Right cardiac atrium (tissue), 5 donors: ENCODE measurements at regions not wholly inside any gene's neighbourhood (a gene's known extent, or its start where the extent isn't known, plus 50 kb on each side); places are given as distances from the start of the nearest gene placed in this dataset.
"Not testable (repeated sequence)": the region's sequence is repeated elsewhere in the genome, so short reads cannot be mapped to it uniquely, and the experiment has no call there.

Experiments used
- ATAC-seq, 2 donors: fragments of 200-7000 bp; cut with Tn5 transposase; one replicate each; pipeline versions ENCODE4 v1.8.0 to v1.9.1; 2020; ENCODE audit warnings: moderate library complexity in 2 of 2, mild to moderate bottlenecking in 1 of 2
- DNase-seq, 3 donors: peaks; one replicate each; pipeline ENCODE4 v3.0.0-alpha.2; 2020
- H3K27ac ChIP-seq: one replicate; pipeline ENCODE4 v1.5.1; 2013; ENCODE audit warnings: mild to moderate bottlenecking, low read length, control low read depth, moderate library complexity
- H3K27me3 ChIP-seq: one replicate; pipeline ENCODE4 v1.6.1; 2013; ENCODE audit not compliant: control insufficient read depth, insufficient read depth
- H3K4me1 ChIP-seq: one replicate; pipeline ENCODE4 v1.6.1; 2013; ENCODE audit warnings: low read length; ENCODE audit not compliant: control insufficient read depth, insufficient read depth
- H3K4me3 ChIP-seq: one replicate; pipeline ENCODE4 v1.5.1; 2013; ENCODE audit warnings: low read length, control low read depth
- H3K9me3 ChIP-seq: one replicate; pipeline ENCODE4 v1.6.1; 2013; ENCODE audit warnings: low read length; ENCODE audit not compliant: control insufficient read depth
- WGBS: extraction: QIAGEN DNeasy Blood & Tissue Kit; methylation state at CpG from one replicate; pipeline ENCODE4 v1.1.7; 2013; 5-methylcytosine and 5-hydroxymethylcytosine counted together
- intact Hi-C, 4 donors: fragments of 100-400 bp; cut with DNase I; formaldehyde crosslinking; loops; one replicate each; pipeline versions ENCODE4 v1.11.0 to v1.14.0; 2022 to 2023
- donor health status: healthy with polysubstance abuse.
- donor health status: DM: no; HTN: yes; CAD: no.
- donor health status: DM: no; HTN: no; CAD: no.
- donor health status: DM: no; HTN: yes; CAD: no; lungs with severe emphysema.
- donor health status: DM: yes; HTN: yes; CAD: no.

GRCh38 chr4:57320849-57321248 lies 210.7 kb upstream of the IGFBP7 start:
- WGBS: 31% methylated on average over 4 of the region's 4 CpGs
- intact Hi-C loops: no loop called here
- no peak for ATAC-seq

GRCh38 chr4:57320217-57320616 lies 210.0 kb upstream of the IGFBP7 start:
- Histone ChIP-seq H3K9me3 (no peaks in the 10 kb centered on the region), H3K27ac (no peak overlapping the region), H3K4me1 (no peaks in the 10 kb centered on the region), H3K27me3 (no peaks in the 10 kb centered on the region), H3K4me3 (no peak overlapping the region)
- intact Hi-C loops: no loop called here
- no peak for DNase-seq
- no peak for ATAC-seq
- WGBS: 62% methylated on average over 3 of the region's 3 CpGs

More at GRCh38 chr4:57320849-57321248, 210.7 kb upstream of the IGFBP7 start:
- DNase-seq: no peak
- no peak overlapping the region for H3K27ac ChIP-seq
- no peaks in the 10 kb centered on the region for H3K27me3 ChIP-seq
- no peak overlapping the region for H3K4me3 ChIP-seq
- H3K9me3 ChIP-seq: no peaks in the 10 kb centered on the region
- no peaks in the 10 kb centered on the region for H3K4me1 ChIP-seq

- H3K27me3 ChIP-seq: no peaks in the 10 kb centered on the region
- H3K4me1 ChIP-seq: no peaks in the 10 kb centered on the region
- intact Hi-C loops: no loop called here
- no peak overlapping the region for H3K4me3 ChIP-seq
- 89% methylated on average over 2 of the region's 2 CpGs for WGBS
- ATAC-seq (no peak), DNase-seq (no peak)
- no peak overlapping the region for H3K27ac ChIP-seq
- H3K9me3 ChIP-seq: no peaks in the 10 kb centered on the region
Observed at GRCh38 chr4:57318703-57319102, 208.5 kb upstream of the IGFBP7 start.

- DNase-seq: no peak
- Histone ChIP-seq H3K27me3 (no peaks in the 10 kb centered on the region), H3K4me3 (no peak overlapping the region), H3K9me3 (no peaks in the 10 kb centered on the region), H3K27ac (no peak overlapping the region), H3K4me1 (no peaks in the 10 kb centered on the region)
- WGBS: 90% methylated on average over 5 of the region's 5 CpGs
- ATAC-seq: no peak
- intact Hi-C loops: no loop called here
Observed at GRCh38 chr4:57314636-57315035, 204.5 kb upstream of the IGFBP7 start.

GRCh38 chr4:57312296-57312695 lies 202.1 kb upstream of the IGFBP7 start:
- no peak for ATAC-seq
- H3K9me3 ChIP-seq: no peaks in the 10 kb centered on the region
- no peak overlapping the region for H3K27ac ChIP-seq
- no peak for DNase-seq
- no peak overlapping the region for H3K4me3 ChIP-seq
- WGBS: 32% methylated on average over 1 of the region's 1 CpG
- intact Hi-C loops: no loop called here
- no peaks in the 10 kb centered on the region for H3K4me1 ChIP-seq
- no peaks in the 10 kb centered on the region for H3K27me3 ChIP-seq

GRCh38 chr4:57309658-57310057 lies 199.5 kb upstream of the IGFBP7 start:
- DNase-seq: no peak
- intact Hi-C loops: loop anchor here in 2 of 4 donors (10.0 kb wide), 2 partner anchors 125 to 145 kb away; no protein-coding TSS in a partner anchor
- Histone ChIP-seq H3K27me3 (no peaks in the 10 kb centered on the region), H3K27ac (no peak overlapping the region), H3K4me3 (no peak overlapping the region), H3K4me1 (no peaks in the 10 kb centered on the region), H3K9me3 (no peaks in the 10 kb centered on the region)
- 85% methylated on average over 1 of the region's 1 CpG for whole genome bisulfite sequencing
- no peak for ATAC-seq

GRCh38 chr4:57308301-57308700 lies 198.1 kb upstream of the IGFBP7 start:
- H3K4me3 ChIP-seq: no peak overlapping the region
- no peaks in the 10 kb centered on the region for H3K9me3 ChIP-seq
- H3K4me1 ChIP-seq: no peaks in the 10 kb centered on the region
- no peak for DNase-seq
- WGBS: 70% methylated on average over 2 of the region's 2 CpGs
- no peaks in the 10 kb centered on the region for H3K27me3 ChIP-seq
- H3K27ac ChIP-seq: no peak overlapping the region
- no peak for ATAC-seq
- intact Hi-C loops: loop anchor here in 2 of 4 donors (10.0 kb wide), 2 partner anchors 124 to 144 kb away; no protein-coding TSS in a partner anchor

- ATAC-seq: no peak
- Histone ChIP-seq H3K4me3 (no peak overlapping the region), H3K27ac (no peak overlapping the region), H3K9me3 (no peaks in the 10 kb centered on the region), H3K27me3 (no peaks in the 10 kb centered on the region), H3K4me1 (no peaks in the 10 kb centered on the region)
- 85% methylated on average over 5 of the region's 5 CpGs for WGBS
- DNase-seq: no peak
- intact Hi-C loops: loop anchor here in 3 of 4 donors (2.0 to 10.0 kb wide), 3 partner anchors 121 to 141 kb away; no protein-coding TSS in a partner anchor
Observed at GRCh38 chr4:57305836-57306235, 195.7 kb upstream of the IGFBP7 start.

- WGBS: 64% methylated on average over 14 of the region's 14 CpGs
- ATAC-seq (no peak), DNase-seq (no peak)
- intact Hi-C loops: loop anchor here in 2 of 4 donors (10.0 kb wide), 2 partner anchors 118 to 138 kb away; no protein-coding TSS in a partner anchor
- Histone ChIP-seq H3K27me3 (no peaks in the 10 kb centered on the region), H3K27ac (no peak overlapping the region), H3K9me3 (no peaks in the 10 kb centered on the region), H3K4me1 (no peaks in the 10 kb centered on the region), H3K4me3 (no peak overlapping the region)
Observed at GRCh38 chr4:57303012-57303751, 193.0 kb upstream of the IGFBP7 start.

- 97% methylated on average over 23 of the region's 23 CpGs for WGBS
- H3K4me1 ChIP-seq: not testable (repeated sequence)
Observed at GRCh38 chr4:57300300-57300699, 190.1 kb upstream of the IGFBP7 start.

GRCh38 chr4:57291911-57292310 lies 181.7 kb upstream of the IGFBP7 start:
- 65% methylated on average over 3 of the region's 3 CpGs for WGBS
- no peak for ATAC-seq
- no peaks in the 10 kb centered on the region for H3K4me1 ChIP-seq
- intact Hi-C loops: no loop called here
- no peak overlapping the region for H3K4me3 ChIP-seq
- no peaks in the 10 kb centered on the region for H3K9me3 ChIP-seq
- H3K27me3 ChIP-seq: no peaks in the 10 kb centered on the region
- no peak for DNase-seq
- H3K27ac ChIP-seq: no peak overlapping the region

More at GRCh38 chr4:57300300-57300699, 190.1 kb upstream of the IGFBP7 start:
- H3K9me3 ChIP-seq, H3K27me3 ChIP-seq, H3K27ac ChIP-seq, H3K4me3 ChIP-seq, ATAC-seq: not testable (repeated sequence)
- intact Hi-C loops: loop anchor here in 2 of 4 donors (10.0 kb wide), 2 partner anchors 115 to 135 kb away; no protein-coding TSS in a partner anchor
- peak in 1 of 3 donors; percentile 30 for DNase-seq
